ENCODE measurements at regions not wholly inside any gene's neighbourhood (a gene's known extent, or its start where the extent isn't known, plus 50 kb on each side); places are given as distances from the start of the nearest gene placed in this dataset.

DNA sequence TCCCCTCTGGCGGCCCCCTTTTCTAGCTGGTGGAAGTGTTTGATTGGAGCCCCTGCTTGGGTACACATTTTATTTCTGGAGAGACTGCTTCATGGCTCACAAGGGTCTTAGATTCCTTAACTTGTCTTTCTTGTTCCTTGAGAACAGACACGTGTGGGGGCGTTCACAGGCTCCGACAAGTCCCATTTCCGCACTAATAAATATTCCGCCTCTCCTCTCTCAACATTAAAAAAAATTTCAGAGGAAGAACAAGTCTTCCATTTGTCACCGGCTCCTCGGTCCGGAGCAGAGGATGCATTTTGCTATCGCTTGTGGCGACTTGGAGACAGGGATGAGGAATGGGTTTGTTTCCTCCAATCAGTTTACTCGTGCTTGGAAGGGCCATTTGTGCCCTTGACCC is 134.0 kb upstream of the PODXL start:
- Histone ChIP-seq H3K79me2 (ENCODE audit: insufficient read depth) (no peaks in the 10 kb centered on the region), H4K20me1 (ENCODE audit: insufficient read depth) (no peaks in the 10 kb centered on the region), H3K9me3 (no peaks in the 10 kb centered on the region), H3K27me3 (ENCODE audit: insufficient read depth) (no peaks in the 10 kb centered on the region), H3F3A (replicated peaks; ENCODE audit: insufficient read depth) (no peaks in the 10 kb centered on the region), H3K4me1 (ENCODE audit: control insufficient read depth in 1 of 2, insufficient read depth in 2 of 2, low read depth in 1 of 2, low read length in 1 of 2) (peaks cover 0 to 4% of the 10 kb centered on the region in 2 experiments; a peak in 1 of 4 replicates), H3K9ac (no peak overlapping the region), H3K9me2 (no peaks in the 10 kb centered on the region), H3K4me3 (ENCODE audit: low read depth in 2 of 2, low read length in 1 of 2) (no peak overlapping the region), H3K27ac (ENCODE audit: low read depth in 2 of 2, low read length in 1 of 2) (no peak overlapping the region), H3K4me2 (no peak overlapping the region), H2AFZ (ENCODE audit: low read depth) (no peak overlapping the region), H3K36me3 (replicated peaks in 1 of 2; ENCODE audit: control insufficient read depth in 1 of 2, insufficient read depth in 2 of 2, low read length in 1 of 2) (no peaks in the 10 kb centered on the region)
- WGBS (ENCODE audit: low lambda C conversion rate) = 86% methylated on average over 12 of the region's 12 CpGs
- ChIA-PET POLR2A (no interaction called here), CTCF (interaction anchor here (0.6 to 6.4 kb wide), 17 partner anchors 9 to 895 kb away, joined by 3 to 107 read pairs (median 8); no protein-coding TSS in a partner anchor)
- no peak for DNase-seq
- no peak for TF ChIP-seq FOSL2 (IDR thresholded peaks at IDR 0.05; ENCODE audit: borderline replicate concordance, low read depth)
- TF ChIP-seq TAF1 (IDR thresholded peaks at IDR 0.05; ENCODE audit: borderline replicate concordance, low read depth, low read length) = no peak
- TF ChIP-seq RCOR1 (IDR thresholded peaks at IDR 0.05; ENCODE audit: low read length) = no peak
- TF ChIP-seq POLR2AphosphoS5 (IDR thresholded peaks at IDR 0.05; ENCODE audit: low read depth, low read length) = no peak

DNA sequence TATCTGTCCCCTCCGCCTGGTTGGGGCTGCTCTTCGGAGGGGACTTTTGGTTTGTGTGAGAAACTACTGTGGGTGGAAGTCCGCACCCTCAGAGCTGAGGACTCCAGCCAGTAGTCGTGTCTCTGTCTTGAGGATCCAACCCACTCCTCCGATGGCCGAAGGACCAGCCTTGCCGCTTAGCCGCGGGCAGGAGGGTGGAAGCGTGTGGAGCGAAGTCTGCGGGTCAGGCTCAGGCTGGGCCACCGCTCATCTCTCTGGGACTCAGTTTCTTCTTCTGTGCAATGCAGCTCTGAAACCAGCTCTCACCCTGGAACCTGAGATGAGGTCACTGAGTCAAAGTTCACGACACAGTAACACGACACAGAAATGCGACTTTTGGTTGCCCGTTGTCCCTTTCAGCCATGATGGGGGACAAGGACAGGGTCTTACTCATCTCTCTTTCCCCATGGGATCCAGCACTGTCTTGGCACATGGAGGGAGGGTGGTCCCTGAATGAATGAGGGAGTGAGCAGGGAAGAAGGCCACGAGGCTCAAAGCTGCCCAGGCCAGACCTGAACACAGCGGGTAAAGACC is 133.3 kb upstream of the PODXL start:
- H3K36me3 ChIP-seq (replicated peaks in 1 of 2; ENCODE audit: control insufficient read depth in 1 of 2, insufficient read depth in 2 of 2, low read length in 1 of 2) = no peaks in the 10 kb centered on the region
- H3K79me2 ChIP-seq (ENCODE audit: insufficient read depth) = no peaks in the 10 kb centered on the region
- POLR2A ChIA-PET = no interaction called here
- peaks cover 0 to 4% of the 10 kb centered on the region in 2 experiments; a peak in 1 of 4 replicates for H3K4me1 ChIP-seq (ENCODE audit: control insufficient read depth in 1 of 2, insufficient read depth in 2 of 2, low read depth in 1 of 2, low read length in 1 of 2)
- no peak for DNase-seq
- no peaks in the 10 kb centered on the region for H4K20me1 ChIP-seq (ENCODE audit: insufficient read depth)
- TF ChIP-seq SIN3A (IDR thresholded peaks at IDR 0.05; ENCODE audit: borderline replicate concordance, low read depth, low read length) = no peak
- H2AFZ ChIP-seq (ENCODE audit: low read depth) = no peak overlapping the region
- no peaks in the 10 kb centered on the region for H3K27me3 ChIP-seq (ENCODE audit: insufficient read depth)
- H3K4me3 ChIP-seq (ENCODE audit: low read depth in 2 of 2, low read length in 1 of 2) = no peak overlapping the region
- WGBS (ENCODE audit: low lambda C conversion rate) = 85% methylated on average over 19 of the region's 19 CpGs
- H3K27ac ChIP-seq (ENCODE audit: low read depth in 2 of 2, low read length in 1 of 2) = no peak overlapping the region
- H3F3A ChIP-seq (replicated peaks; ENCODE audit: insufficient read depth) = no peaks in the 10 kb centered on the region
- no peaks in the 10 kb centered on the region for H3K9me3 ChIP-seq
- no peak overlapping the region for H3K9ac ChIP-seq
- H3K4me2 ChIP-seq = no peak overlapping the region
- CTCF ChIA-PET = interaction anchor here (0.6 to 6.4 kb wide), 81 partner anchors 8 to 1450 kb away, joined by 3 to 107 read pairs (median 4); partner anchors contain the start of gene MKLN1
- H3K9me2 ChIP-seq = no peaks in the 10 kb centered on the region

- Histone ChIP-seq H4K20me1 (ENCODE audit: insufficient read depth) (no peaks in the 10 kb centered on the region), H3K9me2 (no peaks in the 10 kb centered on the region), H3K79me2 (ENCODE audit: insufficient read depth) (no peaks in the 10 kb centered on the region), H3F3A (replicated peaks; ENCODE audit: insufficient read depth) (no peaks in the 10 kb centered on the region), H3K27ac (ENCODE audit: low read depth in 2 of 2, low read length in 1 of 2) (no peak overlapping the region), H3K4me1 (ENCODE audit: control insufficient read depth in 1 of 2, insufficient read depth in 2 of 2, low read depth in 1 of 2, low read length in 1 of 2) (peaks cover 0 to 4% of the 10 kb centered on the region in 2 experiments; a peak in 1 of 4 replicates), H3K27me3 (ENCODE audit: insufficient read depth) (no peaks in the 10 kb centered on the region), H2AFZ (ENCODE audit: low read depth) (no peak overlapping the region), H3K4me2 (no peak overlapping the region), H3K9ac (no peak overlapping the region), H3K36me3 (replicated peaks in 1 of 2; ENCODE audit: control insufficient read depth in 1 of 2, insufficient read depth in 2 of 2, low read length in 1 of 2) (no peaks in the 10 kb centered on the region), H3K9me3 (no peaks in the 10 kb centered on the region), H3K4me3 (ENCODE audit: low read depth in 2 of 2, low read length in 1 of 2) (no peak overlapping the region; a peak in 1 of 4 replicates)
- TF ChIP-seq RAD21 (IDR thresholded peaks at IDR 0.05; ENCODE audit: low read length) (peak; percentile 100), SMC3 (IDR thresholded peaks at IDR 0.05; ENCODE audit: low read depth, low read length) (peak; percentile 97), YY1 (IDR thresholded peaks at IDR 0.05; ENCODE audit: low read depth) (no peak), PBX3 (IDR thresholded peaks at IDR 0.05) (no peak), TEAD4 (IDR thresholded peaks at IDR 0.05; ENCODE audit: borderline replicate concordance, insufficient read depth) (no peak), NRF1 (IDR thresholded peaks at IDR 0.05; ENCODE audit: low read depth, low read length) (no peak), MEF2A (IDR thresholded peaks at IDR 0.05; ENCODE audit: borderline replicate concordance, low read depth) (no peak), RCOR1 (IDR thresholded peaks at IDR 0.05; ENCODE audit: low read length) (peak; percentile 45; the same call in 1 of the 2 replicates)
- TF ChIP-seq, protein P1, sequence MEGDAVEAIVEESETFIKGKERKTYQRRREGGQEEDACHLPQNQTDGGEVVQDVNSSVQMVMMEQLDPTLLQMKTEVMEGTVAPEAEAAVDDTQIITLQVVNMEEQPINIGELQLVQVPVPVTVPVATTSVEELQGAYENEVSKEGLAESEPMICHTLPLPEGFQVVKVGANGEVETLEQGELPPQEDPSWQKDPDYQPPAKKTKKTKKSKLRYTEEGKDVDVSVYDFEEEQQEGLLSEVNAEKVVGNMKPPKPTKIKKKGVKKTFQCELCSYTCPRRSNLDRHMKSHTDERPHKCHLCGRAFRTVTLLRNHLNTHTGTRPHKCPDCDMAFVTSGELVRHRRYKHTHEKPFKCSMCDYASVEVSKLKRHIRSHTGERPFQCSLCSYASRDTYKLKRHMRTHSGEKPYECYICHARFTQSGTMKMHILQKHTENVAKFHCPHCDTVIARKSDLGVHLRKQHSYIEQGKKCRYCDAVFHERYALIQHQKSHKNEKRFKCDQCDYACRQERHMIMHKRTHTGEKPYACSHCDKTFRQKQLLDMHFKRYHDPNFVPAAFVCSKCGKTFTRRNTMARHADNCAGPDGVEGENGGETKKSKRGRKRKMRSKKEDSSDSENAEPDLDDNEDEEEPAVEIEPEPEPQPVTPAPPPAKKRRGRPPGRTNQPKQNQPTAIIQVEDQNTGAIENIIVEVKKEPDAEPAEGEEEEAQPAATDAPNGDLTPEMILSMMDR (IDR thresholded peaks at IDR 0.05) = peak; percentile 99
- peak; percentile 95 for DNase-seq
- 49% methylated on average over 12 of the region's 12 CpGs for WGBS (ENCODE audit: low lambda C conversion rate)
- CTCF ChIA-PET = interaction anchor here (0.6 to 6.4 kb wide), 97 partner anchors 7 to 1451 kb away, joined by 3 to 107 read pairs (median 4); partner anchors contain the start of gene MKLN1
- POLR2A ChIA-PET = no interaction called here
Measured at GRCh38 chr7:131688738-131689661, 132.6 kb upstream of the PODXL start.

All from SK-N-SH (cell line).